Stimulated activated CD8-positive, alpha-beta memory T cell treated with anti-CD3 and anti-CD28 coated beads, Interleukin-7, amount 100 ng/mL, for 1 hour (primary cell): ENCODE measurements at regions not wholly inside any gene's neighbourhood (a gene's known extent, or its start where the extent isn't known, plus 50 kb on each side); places are given as distances from the start of the nearest gene placed in this dataset.
A peak's percentile ranks its signal among the peaks of the same experiment; 100 is the strongest.

Experiments
- DNase-seq, 2 donors: peaks; one replicate each; pipeline ENCODE4 v3.0.0-alpha.2; 2020; ENCODE audit warnings: low read depth in 2 of 2

GRCh38 chr18:24672165-24672941 is 211.9 kb downstream of the HRH4 start:
- no peak for DNase-seq

GRCh38 chr18:24674200-24674599 is 213.8 kb downstream of the HRH4 start:
- no peak for DNase-seq

- no peak for DNase-seq
These were observed 214.2 kb downstream of the HRH4 start for GRCh38 chr18:24674605-24675004.

GRCh38 chr18:24677011-24677410 is 216.6 kb downstream of the HRH4 start:
- no peak for DNase-seq

GRCh38 chr18:24678107-24678506 is 217.7 kb downstream of the HRH4 start:
- DNase-seq, result no peak

GRCh38 chr18:24678626-24679025 is 218.2 kb downstream of the HRH4 start:
- DNase-seq, result no peak

- no peak for DNase-seq
These were observed 218.6 kb downstream of the HRH4 start for GRCh38 chr18:24679062-24679461.

- no peak for DNase-seq
These were observed 223.5 kb downstream of the HRH4 start for GRCh38 chr18:24683925-24684324.

- DNase-seq, result no peak
These were observed 225.0 kb downstream of the HRH4 start for GRCh38 chr18:24685254-24685959.

GRCh38 chr18:24695168-24695567 is 234.7 kb downstream of the HRH4 start:
- no peak for DNase-seq

GRCh38 chr18:24702001-24702515 is 241.6 kb downstream of the HRH4 start:
- DNase-seq, result no peak

- no peak for DNase-seq
These were observed 242.9 kb downstream of the HRH4 start for GRCh38 chr18:24703316-24703715.

GRCh38 chr18:24704946-24705630 is 244.7 kb downstream of the HRH4 start:
- DNase-seq, result no peak

GRCh38 chr18:24710474-24710873 is 250.0 kb downstream of the HRH4 start:
- no peak for DNase-seq

GRCh38 chr18:24719791-24720190 is 259.4 kb downstream of the HRH4 start:
- DNase-seq, result no peak

- no peak for DNase-seq
These were observed 261.0 kb downstream of the HRH4 start for GRCh38 chr18:24721388-24721787.

- no peak for DNase-seq
These were observed 265.4 kb downstream of the HRH4 start for GRCh38 chr18:24725644-24726415.

GRCh38 chr18:24726727-24727492 is 266.5 kb downstream of the HRH4 start:
- DNase-seq, result peak in 1 of 2 donors; percentile 9

- no peak for DNase-seq
These were observed 267.2 kb downstream of the HRH4 start for GRCh38 chr18:24727685-24728084.

- DNase-seq, result no peak
These were observed 270.7 kb downstream of the HRH4 start for GRCh38 chr18:24731158-24731557.

GRCh38 chr18:24731981-24732380 is 271.5 kb downstream of the HRH4 start:
- no peak for DNase-seq
